ENCODE measurements at regions not wholly inside any gene's neighbourhood (a gene's known extent, or its start where the extent isn't known, plus 50 kb on each side); places are given as distances from the start of the nearest gene placed in this dataset.
"Not testable (repeated sequence)": the region's sequence is repeated elsewhere in the genome, so short reads cannot be mapped to it uniquely, and the experiment has no call there.

DNA sequence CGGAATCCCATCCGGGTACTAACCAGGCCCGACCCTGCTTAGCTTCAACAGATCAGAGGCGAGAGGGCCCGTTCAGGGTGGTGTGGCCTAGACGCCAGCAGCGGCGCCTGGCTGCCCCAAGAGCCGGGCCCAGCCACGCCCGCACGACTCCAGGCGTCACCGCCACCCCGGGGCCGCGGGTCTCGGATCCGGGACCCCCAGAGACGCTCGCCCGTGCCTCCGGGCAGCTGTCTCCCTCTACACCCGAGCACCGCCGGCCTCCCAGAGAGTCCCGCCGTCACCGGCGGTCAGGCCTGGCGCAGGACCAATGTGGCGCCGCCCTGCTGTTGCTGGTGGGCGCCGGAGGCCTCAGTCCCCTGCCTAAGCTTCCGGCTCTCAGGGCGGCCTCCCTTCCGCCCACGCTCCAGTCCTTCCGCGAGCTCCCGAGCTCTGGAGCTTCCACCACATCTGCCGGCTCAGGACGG, 441.2 kb upstream of the DEFB115 start:
- peak in 2 of 4 donors; percentile 17 to 91 for DNase-seq
- no peak for TF ChIP-seq CTCF (IDR thresholded peaks at IDR 0.05)
- no peaks in the 10 kb centered on the region for H3K36me3 ChIP-seq
- peaks cover 5 to 35% of the 10 kb centered on the region in 2 donors for H3K9me3 ChIP-seq
- H3K27ac ChIP-seq: no peak overlapping the region
- intact Hi-C loops (cut with DNase I): no loop called here
- no peak for ATAC-seq
- H3K4me1 ChIP-seq: no peaks in the 10 kb centered on the region
- H3K27me3 ChIP-seq: peaks cover 0 to 49% of the 10 kb centered on the region in 2 donors
- H3K4me3 ChIP-seq: no peak overlapping the region

GRCh38 chr20:30821615-30822014, 435.8 kb upstream of the DEFB115 start:
- ATAC-seq; DNase-seq; H3K27ac ChIP-seq; H3K4me3 ChIP-seq; H3K9me3 ChIP-seq; H3K4me1 ChIP-seq; intact Hi-C loops (cut with DNase I); H3K36me3 ChIP-seq; H3K27me3 ChIP-seq: not testable (repeated sequence)

DNA sequence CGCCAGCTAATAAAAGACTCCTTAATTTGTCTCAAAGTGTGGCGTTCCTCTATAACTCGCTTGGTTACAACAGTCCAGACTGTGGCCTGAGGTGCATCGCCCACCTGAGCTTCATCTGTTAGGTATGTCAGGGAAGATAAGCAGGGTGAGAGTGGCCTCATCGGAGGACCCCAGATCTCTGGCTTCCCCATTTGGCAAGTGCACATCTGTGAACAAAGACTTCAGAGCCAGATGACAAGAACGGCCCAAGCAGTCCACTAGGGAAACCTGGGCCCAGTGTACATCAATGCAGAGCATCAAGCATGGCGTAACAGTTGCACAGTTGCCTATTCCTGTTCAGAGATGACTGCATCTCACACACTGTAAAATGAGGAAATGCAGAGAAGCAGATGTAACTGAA, 432.8 kb upstream of the DEFB115 start:
- H3K27ac ChIP-seq; intact Hi-C loops (cut with DNase I); H3K36me3 ChIP-seq; H3K4me1 ChIP-seq; H3K9me3 ChIP-seq; ATAC-seq; H3K27me3 ChIP-seq; H3K4me3 ChIP-seq; DNase-seq: not testable (repeated sequence)

DNA sequence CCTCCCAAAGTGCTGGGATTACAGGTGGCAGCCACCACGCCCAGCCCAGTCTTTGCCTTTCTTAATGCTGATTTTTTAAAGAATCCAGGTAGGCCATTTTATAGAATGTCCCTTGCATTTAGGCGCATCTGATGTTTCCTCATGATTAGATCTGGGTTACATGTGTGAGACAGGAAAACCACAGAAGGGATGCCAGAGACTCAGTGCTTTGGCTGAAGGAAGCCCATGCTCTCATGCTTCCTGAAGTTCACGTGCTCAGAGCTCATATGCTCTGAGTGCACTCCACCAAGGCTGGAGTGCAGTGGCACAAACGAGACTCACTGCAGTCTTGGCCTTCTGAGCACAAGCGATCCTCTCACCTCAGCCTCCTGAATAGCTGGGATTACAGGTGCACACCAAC, 411.5 kb upstream of the DEFB115 start:
- DNase-seq; H3K27ac ChIP-seq; intact Hi-C loops (cut with DNase I); ATAC-seq; H3K27me3 ChIP-seq; H3K9me3 ChIP-seq; H3K4me1 ChIP-seq; H3K36me3 ChIP-seq; H3K4me3 ChIP-seq: not testable (repeated sequence)

DNA sequence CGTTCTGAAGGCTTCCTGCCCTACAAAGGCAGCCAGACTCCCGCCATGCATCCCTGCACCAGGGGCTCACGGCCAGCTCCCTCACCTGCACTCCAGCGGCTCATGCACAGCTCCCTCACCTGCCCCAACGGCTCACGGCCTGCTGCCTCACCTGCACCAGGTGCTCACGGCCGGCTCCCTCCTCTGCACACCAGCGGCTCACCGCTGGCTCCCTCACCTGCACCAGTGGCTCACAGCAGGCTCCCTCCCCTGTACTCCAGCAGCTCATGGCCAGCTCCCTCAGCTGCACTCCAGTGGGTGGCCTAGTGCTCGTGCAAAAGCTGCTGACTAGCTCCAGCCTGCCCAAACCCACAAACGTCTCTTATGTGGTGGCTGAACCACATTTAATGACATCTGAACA, 389.2 kb upstream of the DEFB115 start:
- H3K27me3 ChIP-seq; H3K36me3 ChIP-seq; H3K4me3 ChIP-seq; H3K4me1 ChIP-seq; ATAC-seq; H3K27ac ChIP-seq; intact Hi-C loops (cut with DNase I): not testable (repeated sequence)
- peak in 1 of 4 donors; percentile 74 for DNase-seq
- H3K9me3 ChIP-seq: peaks cover 0 to 27% of the 10 kb centered on the region in 2 donors

DNA sequence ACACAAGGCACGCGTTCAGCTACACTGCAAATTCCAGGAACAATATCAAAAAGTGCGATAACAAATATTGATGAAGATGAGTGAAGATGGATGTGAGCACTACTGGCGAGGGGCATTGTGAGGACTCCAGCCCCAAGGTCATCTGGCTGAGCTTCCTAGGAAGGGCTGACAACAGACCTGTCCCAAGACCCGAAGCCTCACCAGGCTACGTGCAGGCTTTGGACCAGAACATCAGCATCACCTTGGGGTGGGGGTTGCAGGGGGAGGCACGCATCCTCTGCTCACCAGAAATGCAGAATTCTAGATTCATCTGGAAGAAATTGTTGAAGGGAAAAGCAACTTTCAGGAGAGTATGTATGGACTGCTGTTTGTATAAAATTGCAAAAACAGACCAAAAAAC, 386.3 kb upstream of the DEFB115 start:
- H3K27me3 ChIP-seq; H3K36me3 ChIP-seq; H3K4me3 ChIP-seq; H3K4me1 ChIP-seq; intact Hi-C loops (cut with DNase I); ATAC-seq; DNase-seq; H3K27ac ChIP-seq: not testable (repeated sequence)
- H3K9me3 ChIP-seq: peaks cover 0 to 30% of the 10 kb centered on the region in 2 donors

DNA sequence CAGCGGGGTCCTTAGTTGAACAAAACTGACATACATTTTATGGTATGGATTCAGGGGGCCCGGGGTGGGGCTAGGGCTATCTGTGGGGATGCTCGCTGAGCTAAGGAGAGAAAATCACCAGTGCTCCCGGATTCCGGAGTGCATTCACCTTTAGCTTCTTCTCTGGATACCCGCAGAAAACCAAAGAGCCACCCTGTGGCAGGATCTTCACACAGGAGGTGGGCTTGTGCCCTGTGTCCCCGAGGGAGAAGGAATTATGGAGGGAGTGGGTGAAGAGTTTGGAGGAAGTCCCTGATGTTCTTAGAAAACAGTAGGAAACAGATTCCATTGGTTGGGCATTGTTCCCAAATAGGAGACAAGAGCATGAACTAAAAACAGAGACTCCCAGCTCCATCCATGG, 385.2 kb upstream of the DEFB115 start:
- ATAC-seq; H3K27ac ChIP-seq; intact Hi-C loops (cut with DNase I); H3K4me3 ChIP-seq; DNase-seq; H3K27me3 ChIP-seq; H3K4me1 ChIP-seq; H3K36me3 ChIP-seq: not testable (repeated sequence)
- H3K9me3 ChIP-seq: peaks cover 0 to 33% of the 10 kb centered on the region in 2 donors

GRCh38 chr20:30875868-30876267, 381.6 kb upstream of the DEFB115 start:
- intact Hi-C loops (cut with DNase I); ATAC-seq: not testable (repeated sequence)

DNA sequence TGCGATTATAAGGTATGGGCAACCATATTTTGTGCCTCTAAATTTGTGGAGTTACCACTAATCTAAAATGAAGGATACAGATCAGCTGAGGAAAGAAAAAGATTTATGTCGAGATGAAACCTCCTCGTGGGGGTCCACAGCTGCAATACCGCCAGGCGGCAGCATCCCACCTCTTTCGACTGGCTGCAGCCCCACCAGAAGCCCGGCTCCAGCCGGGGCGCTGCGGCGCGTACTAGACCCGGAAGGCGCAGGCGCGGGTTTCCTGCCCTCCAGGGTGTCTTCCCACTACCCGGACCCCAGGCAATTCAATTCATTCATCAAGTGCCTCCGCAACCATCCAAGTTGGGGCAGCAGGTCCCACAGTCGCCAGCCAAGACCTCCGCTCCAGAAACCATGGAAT, 366.1 kb upstream of the DEFB115 start:
- intact Hi-C loops (cut with DNase I); H3K9me3 ChIP-seq; ATAC-seq; H3K36me3 ChIP-seq; H3K27ac ChIP-seq; H3K4me1 ChIP-seq; DNase-seq; H3K4me3 ChIP-seq: not testable (repeated sequence)
- H3K27me3 ChIP-seq: peaks cover 0 to 57% of the 10 kb centered on the region in 2 donors

More at GRCh38 chr20:30875868-30876267, 381.6 kb upstream of the DEFB115 start:
- not testable (repeated sequence) for H3K27me3 ChIP-seq, H3K36me3 ChIP-seq, H3K4me3 ChIP-seq, DNase-seq, H3K27ac ChIP-seq, H3K4me1 ChIP-seq
- H3K9me3 ChIP-seq: peaks cover 0 to 23% of the 10 kb centered on the region in 2 donors

Data from left lung (tissue), 4 donors.